CD4-positive, alpha-beta T cell treated with Interleukin-21 for 1 hour (primary cell): ENCODE measurements at regions not wholly inside any gene's neighbourhood (a gene's known extent, or its start where the extent isn't known, plus 50 kb on each side); places are given as distances from the start of the nearest gene placed in this dataset.

Source experiments
- DNase-seq: peaks from one replicate; pipeline ENCODE4 v3.0.0-alpha.2; 2020

GRCh38 chr10:78963074-78964034, 105.4 kb upstream of the ZMIZ1 start:
- DNase-seq, result no peak

- no peak for DNase-seq
Observed at GRCh38 chr10:78964274-78964951, 104.4 kb upstream of the ZMIZ1 start.

GRCh38 chr10:78964952-78965633, 103.7 kb upstream of the ZMIZ1 start:
- no peak for DNase-seq

- DNase-seq, result no peak
Observed at GRCh38 chr10:78966182-78966787, 102.5 kb upstream of the ZMIZ1 start.

- DNase-seq, result no peak
Observed at GRCh38 chr10:78966844-78967488, 101.8 kb upstream of the ZMIZ1 start.

- no peak for DNase-seq
Observed at GRCh38 chr10:78968300-78968942, 100.3 kb upstream of the ZMIZ1 start.

- no peak for DNase-seq
Observed at GRCh38 chr10:78968943-78969342, 99.8 kb upstream of the ZMIZ1 start.

GRCh38 chr10:78969719-78970118, 99.0 kb upstream of the ZMIZ1 start:
- DNase-seq, result no peak

- no peak for DNase-seq
Observed at GRCh38 chr10:78970261-78970660, 98.5 kb upstream of the ZMIZ1 start.

- DNase-seq, result no peak
Observed at GRCh38 chr10:78971094-78971682, 97.6 kb upstream of the ZMIZ1 start.

- DNase-seq, result no peak
Observed at GRCh38 chr10:78972160-78972946, 96.4 kb upstream of the ZMIZ1 start.

- peak; percentile 76 for DNase-seq
Observed at GRCh38 chr10:78972947-78973900, 95.5 kb upstream of the ZMIZ1 start.

GRCh38 chr10:78973901-78974616, 94.7 kb upstream of the ZMIZ1 start:
- DNase-seq, result peak; percentile 37

GRCh38 chr10:78974617-78975317, 94.0 kb upstream of the ZMIZ1 start:
- DNase-seq, result peak; percentile 49

GRCh38 chr10:78975926-78976325, 92.8 kb upstream of the ZMIZ1 start:
- DNase-seq, result no peak

- no peak for DNase-seq
Observed at GRCh38 chr10:78976825-78977755, 91.7 kb upstream of the ZMIZ1 start.

- no peak for DNase-seq
Observed at GRCh38 chr10:78979938-78980337, 88.8 kb upstream of the ZMIZ1 start.
